DMS153 (cell line): ENCODE measurements at regions not wholly inside any gene's neighbourhood (a gene's known extent, or its start where the extent isn't known, plus 50 kb on each side); places are given as distances from the start of the nearest gene placed in this dataset.
"Not testable (repeated sequence)": the region's sequence is repeated elsewhere in the genome, so short reads cannot be mapped to it uniquely, and the experiment has no call there.

ENCODE experiments used
- DNase-seq: peaks from one replicate; lab custom pipeline; 2025; lab: John Stamatoyannopoulos, UW

GRCh38 chr4:17008834-17009345 lies 110.4 kb upstream of the LDB2 start:
- no peak for DNase-seq

GRCh38 chr4:17003606-17004392 lies 105.4 kb upstream of the LDB2 start:
- not testable (repeated sequence) for DNase-seq

- no peak for DNase-seq
These were observed 97.0 kb upstream of the LDB2 start for GRCh38 chr4:16995451-16995850.

GRCh38 chr4:16993956-16994840 lies 95.8 kb upstream of the LDB2 start:
- no peak for DNase-seq

- DNase-seq = no peak
These were observed 94.3 kb upstream of the LDB2 start for GRCh38 chr4:16992566-16993225.

- no peak for DNase-seq
These were observed 93.0 kb upstream of the LDB2 start for GRCh38 chr4:16991450-16991849.

- DNase-seq = no peak
These were observed 90.9 kb upstream of the LDB2 start for GRCh38 chr4:16989371-16989770.

- no peak for DNase-seq
These were observed 90.4 kb upstream of the LDB2 start for GRCh38 chr4:16988814-16989213.

GRCh38 chr4:16977081-16977480 lies 78.6 kb upstream of the LDB2 start:
- no peak for DNase-seq

GRCh38 chr4:16969696-16970135 lies 71.3 kb upstream of the LDB2 start:
- no peak for DNase-seq

- no peak for DNase-seq
These were observed 69.3 kb upstream of the LDB2 start for GRCh38 chr4:16967722-16968121.

GRCh38 chr4:16959305-16959704 lies 60.9 kb upstream of the LDB2 start:
- DNase-seq = no peak

- no peak for DNase-seq
These were observed 54.6 kb upstream of the LDB2 start for GRCh38 chr4:16952896-16953630.

- DNase-seq = no peak
These were observed 54.0 kb upstream of the LDB2 start for GRCh38 chr4:16952462-16952871.
